ENCODE measurements at regions not wholly inside any gene's neighbourhood (a gene's known extent, or its start where the extent isn't known, plus 50 kb on each side); places are given as distances from the start of the nearest gene placed in this dataset.

GRCh38 chr18:70627182-70627802 lies 338.4 kb downstream of the SOCS6 start:
- TF ChIP-seq NFKB2 (CRISPR knock-in tag; IDR thresholded peaks at IDR 0.05; ENCODE audit: borderline replicate concordance) (no peak), NRL (CRISPR knock-in tag; IDR thresholded peaks at IDR 0.05; ENCODE audit: borderline replicate concordance) (no peak), MYC (CRISPR knock-in tag; IDR thresholded peaks at IDR 0.05; ENCODE audit: borderline replicate concordance) (no peak), RFX5 (IDR thresholded peaks at IDR 0.05; ENCODE audit: low read depth, low read length) (no peak), TAF1 (CRISPR knock-in tag; IDR thresholded peaks at IDR 0.05) (no peak), CTCF (CRISPR knock-in tag; IDR thresholded peaks at IDR 0.05) (no peak), MED8 (CRISPR knock-in tag; IDR thresholded peaks at IDR 0.05; ENCODE audit: insufficient replicate concordance) (no peak), NR2C2 (CRISPR knock-in tag; IDR thresholded peaks at IDR 0.05; ENCODE audit: borderline replicate concordance) (no peak)

All from HepG2 (cell line).